ENCODE measurements at regions not wholly inside any gene's neighbourhood (a gene's known extent, or its start where the extent isn't known, plus 50 kb on each side); places are given as distances from the start of the nearest gene placed in this dataset.
"Not testable (repeated sequence)": the region's sequence is repeated elsewhere in the genome, so short reads cannot be mapped to it uniquely, and the experiment has no call there.

GRCh38 chr2:16357188-16357587 is 308.4 kb downstream of the CYRIA start:
- no peak for DNase-seq

GRCh38 chr2:16351541-16351940 is 314.1 kb downstream of the CYRIA start:
- no peak for DNase-seq

- DNase-seq = no peak
These were observed 314.5 kb downstream of the CYRIA start for GRCh38 chr2:16351137-16351536.

GRCh38 chr2:16350211-16350610 is 315.4 kb downstream of the CYRIA start:
- no peak for DNase-seq

- no peak for DNase-seq
These were observed 315.8 kb downstream of the CYRIA start for GRCh38 chr2:16349811-16350210.

GRCh38 chr2:16348821-16349515 is 316.7 kb downstream of the CYRIA start:
- no peak for DNase-seq

- no peak for DNase-seq
These were observed 319.0 kb downstream of the CYRIA start for GRCh38 chr2:16346671-16347070.

GRCh38 chr2:16345231-16345630 is 320.4 kb downstream of the CYRIA start:
- not testable (repeated sequence) for DNase-seq

- DNase-seq = no peak
These were observed 326.4 kb downstream of the CYRIA start for GRCh38 chr2:16339206-16339605.

- no peak for DNase-seq
These were observed 327.6 kb downstream of the CYRIA start for GRCh38 chr2:16338026-16338425.

- no peak for DNase-seq
These were observed 328.7 kb downstream of the CYRIA start for GRCh38 chr2:16336916-16337315.

GRCh38 chr2:16336491-16336890 is 329.1 kb downstream of the CYRIA start:
- DNase-seq = no peak

- no peak for DNase-seq
These were observed 329.7 kb downstream of the CYRIA start for GRCh38 chr2:16335947-16336346.

GRCh38 chr2:16335604-16335930 is 330.1 kb downstream of the CYRIA start:
- no peak for DNase-seq

GRCh38 chr2:16334886-16335603 is 330.6 kb downstream of the CYRIA start:
- DNase-seq = no peak

GRCh38 chr2:16334366-16334765 is 331.3 kb downstream of the CYRIA start:
- DNase-seq = no peak

- DNase-seq = no peak
These were observed 332.0 kb downstream of the CYRIA start for GRCh38 chr2:16333681-16334080.

GRCh38 chr2:16332681-16333557 is 332.7 kb downstream of the CYRIA start:
- no peak for DNase-seq

- DNase-seq = no peak
These were observed 333.9 kb downstream of the CYRIA start for GRCh38 chr2:16331772-16332171.

GRCh38 chr2:16330982-16331381 is 334.7 kb downstream of the CYRIA start:
- no peak for DNase-seq

GRCh38 chr2:16330571-16330970 is 335.1 kb downstream of the CYRIA start:
- no peak for DNase-seq

GRCh38 chr2:16330012-16330411 is 335.6 kb downstream of the CYRIA start:
- DNase-seq = no peak

- DNase-seq = no peak
These were observed 336.2 kb downstream of the CYRIA start for GRCh38 chr2:16329421-16329820.
